ENCODE measurements at regions not wholly inside any gene's neighbourhood (a gene's known extent, or its start where the extent isn't known, plus 50 kb on each side); places are given as distances from the start of the nearest gene placed in this dataset.

- Histone ChIP-seq H3K4me1 (no peaks in the 10 kb centered on the region), H3K27ac (replicated peaks) (peak overlapping the region; percentile 11), H3K36me3 (no peaks in the 10 kb centered on the region), H3K27me3 (ENCODE audit: low read depth) (peaks cover 12% of the 10 kb centered on the region), H3K4me3 (no peak overlapping the region), H3K9me3 (replicated peaks) (no peaks in the 10 kb centered on the region)
- no peak for DNase-seq
- intact Hi-C loops (cut with micrococcal nuclease): no loop called here
- TF ChIP-seq CTCF (IDR thresholded peaks at IDR 0.05; ENCODE audit: borderline replicate concordance): no peak
Observed at GRCh38 chr9:85228111-85228855, 513.5 kb downstream of the AGTPBP1 start.

GRCh38 chr9:85225180-85225579, 516.6 kb downstream of the AGTPBP1 start:
- Histone ChIP-seq H3K27ac (replicated peaks) (no peak overlapping the region), H3K4me3 (no peak overlapping the region), H3K36me3 (no peaks in the 10 kb centered on the region), H3K9me3 (replicated peaks) (no peaks in the 10 kb centered on the region), H3K27me3 (ENCODE audit: low read depth) (peaks cover 8% of the 10 kb centered on the region), H3K4me1 (no peaks in the 10 kb centered on the region)
- no peak for DNase-seq
- no peak for TF ChIP-seq CTCF (IDR thresholded peaks at IDR 0.05; ENCODE audit: borderline replicate concordance)
- intact Hi-C loops (cut with micrococcal nuclease): no loop called here

- TF ChIP-seq CTCF (IDR thresholded peaks at IDR 0.05; ENCODE audit: borderline replicate concordance): no peak
- no peaks in the 10 kb centered on the region for H3K36me3 ChIP-seq
- intact Hi-C loops (cut with micrococcal nuclease): no loop called here
- H3K4me1 ChIP-seq: no peaks in the 10 kb centered on the region
- no peak overlapping the region for H3K4me3 ChIP-seq
- H3K9me3 ChIP-seq (replicated peaks): no peaks in the 10 kb centered on the region
- peaks cover 8% of the 10 kb centered on the region for H3K27me3 ChIP-seq (ENCODE audit: low read depth)
- DNase-seq: no peak
- no peak overlapping the region for H3K27ac ChIP-seq (replicated peaks)
Observed at GRCh38 chr9:85224729-85225128, 517.0 kb downstream of the AGTPBP1 start.

- DNase-seq: no peak
- Histone ChIP-seq H3K9me3 (replicated peaks) (no peaks in the 10 kb centered on the region), H3K4me3 (no peak overlapping the region), H3K27ac (replicated peaks) (no peak overlapping the region), H3K36me3 (no peaks in the 10 kb centered on the region), H3K27me3 (ENCODE audit: low read depth) (peaks cover 8% of the 10 kb centered on the region), H3K4me1 (no peaks in the 10 kb centered on the region)
- intact Hi-C loops (cut with micrococcal nuclease): no loop called here
- TF ChIP-seq CTCF (IDR thresholded peaks at IDR 0.05; ENCODE audit: borderline replicate concordance): no peak
Observed at GRCh38 chr9:85224301-85224700, 517.5 kb downstream of the AGTPBP1 start.

- intact Hi-C loops (cut with micrococcal nuclease): no loop called here
- no peaks in the 10 kb centered on the region for H3K36me3 ChIP-seq
- H3K27ac ChIP-seq (replicated peaks): no peak overlapping the region
- DNase-seq: no peak
- H3K27me3 ChIP-seq (ENCODE audit: low read depth): peaks cover 8% of the 10 kb centered on the region
- no peak overlapping the region for H3K4me3 ChIP-seq
- no peaks in the 10 kb centered on the region for H3K9me3 ChIP-seq (replicated peaks)
- H3K4me1 ChIP-seq: no peaks in the 10 kb centered on the region
- no peak for TF ChIP-seq CTCF (IDR thresholded peaks at IDR 0.05; ENCODE audit: borderline replicate concordance)
Observed at GRCh38 chr9:85223506-85224125, 518.1 kb downstream of the AGTPBP1 start.

Data from left ventricle myocardium inferior (tissue), 1 donor.